ENCODE measurements at regions not wholly inside any gene's neighbourhood (a gene's known extent, or its start where the extent isn't known, plus 50 kb on each side); places are given as distances from the start of the nearest gene placed in this dataset.

DNA sequence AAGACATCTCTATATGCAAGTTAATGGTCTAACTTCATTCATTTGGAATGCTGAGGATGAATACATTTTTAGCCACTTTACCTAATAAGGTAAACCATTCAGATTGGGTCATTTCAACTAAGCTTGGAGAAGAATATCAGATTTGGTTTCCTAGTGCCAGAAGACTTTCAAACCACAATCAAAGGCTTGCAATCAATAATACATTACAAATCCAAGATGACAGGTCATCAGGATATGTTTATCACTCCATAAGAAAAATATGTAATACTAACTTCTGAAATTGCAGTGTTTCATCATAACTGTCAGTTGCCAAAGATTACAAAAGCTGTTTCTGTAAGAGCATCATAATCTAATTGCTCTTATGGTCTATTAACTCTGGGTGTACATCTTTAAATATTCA, 654.0 kb downstream of the COL12A1 start:
- Histone ChIP-seq H3K4me1 (ENCODE audit: control insufficient read depth, low read length) (no peaks in the 10 kb centered on the region), H3K27ac (ENCODE audit: low read depth, low read length) (no peak overlapping the region), H3F3A (ENCODE audit: control insufficient read depth, insufficient read depth) (no peaks in the 10 kb centered on the region), H4K20me1 (ENCODE audit: control insufficient read depth, insufficient read depth, low read depth, low read length) (no peaks in the 10 kb centered on the region), H3K36me3 (ENCODE audit: control insufficient read depth, low read length) (no peaks in the 10 kb centered on the region), H3K4me3 (ENCODE audit: low read length) (no peak overlapping the region), H3K79me2 (ENCODE audit: control insufficient read depth, low read length) (no peaks in the 10 kb centered on the region), H3K4me2 (ENCODE audit: low read length) (no peak overlapping the region), H3K27me3 (ENCODE audit: control insufficient read depth, low read length) (no peaks in the 10 kb centered on the region), H3K9me3 (ENCODE audit: control insufficient read depth, insufficient read depth, low read length) (no peaks in the 10 kb centered on the region), H3K9me2 (replicated peaks; ENCODE audit: control insufficient read depth, low read length) (no peaks in the 10 kb centered on the region)
- TF ChIP-seq, protein P1, sequence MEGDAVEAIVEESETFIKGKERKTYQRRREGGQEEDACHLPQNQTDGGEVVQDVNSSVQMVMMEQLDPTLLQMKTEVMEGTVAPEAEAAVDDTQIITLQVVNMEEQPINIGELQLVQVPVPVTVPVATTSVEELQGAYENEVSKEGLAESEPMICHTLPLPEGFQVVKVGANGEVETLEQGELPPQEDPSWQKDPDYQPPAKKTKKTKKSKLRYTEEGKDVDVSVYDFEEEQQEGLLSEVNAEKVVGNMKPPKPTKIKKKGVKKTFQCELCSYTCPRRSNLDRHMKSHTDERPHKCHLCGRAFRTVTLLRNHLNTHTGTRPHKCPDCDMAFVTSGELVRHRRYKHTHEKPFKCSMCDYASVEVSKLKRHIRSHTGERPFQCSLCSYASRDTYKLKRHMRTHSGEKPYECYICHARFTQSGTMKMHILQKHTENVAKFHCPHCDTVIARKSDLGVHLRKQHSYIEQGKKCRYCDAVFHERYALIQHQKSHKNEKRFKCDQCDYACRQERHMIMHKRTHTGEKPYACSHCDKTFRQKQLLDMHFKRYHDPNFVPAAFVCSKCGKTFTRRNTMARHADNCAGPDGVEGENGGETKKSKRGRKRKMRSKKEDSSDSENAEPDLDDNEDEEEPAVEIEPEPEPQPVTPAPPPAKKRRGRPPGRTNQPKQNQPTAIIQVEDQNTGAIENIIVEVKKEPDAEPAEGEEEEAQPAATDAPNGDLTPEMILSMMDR (IDR thresholded peaks at IDR 0.05; ENCODE audit: low read depth, low read length, poor library complexity, severe bottlenecking) = no peak
- no peak for TF ChIP-seq EZH2phosphoT487 (IDR thresholded peaks at IDR 0.05; ENCODE audit: borderline replicate concordance, low read length)

DNA sequence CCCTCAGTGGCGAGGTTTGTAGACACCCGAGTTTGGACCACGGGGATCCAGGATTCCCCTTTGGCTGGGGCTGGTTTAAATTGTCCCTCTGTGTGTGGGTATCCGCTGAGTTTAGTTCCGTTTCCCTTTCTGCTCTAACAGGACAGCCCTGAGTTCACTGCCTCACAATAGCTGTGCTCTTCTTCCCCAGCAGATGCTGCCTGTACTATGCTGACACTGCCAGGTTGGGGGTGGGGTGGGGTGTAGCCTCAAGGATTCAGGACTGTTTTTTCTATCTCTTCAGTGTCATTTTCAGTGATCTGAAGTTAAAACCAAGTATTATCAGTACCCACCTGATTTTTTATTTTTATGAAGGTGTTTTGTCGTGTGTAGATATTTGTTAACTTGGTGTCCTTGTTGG, 655.0 kb downstream of the COL12A1 start:
- H3K27ac ChIP-seq (ENCODE audit: low read depth, low read length) = no peak overlapping the region
- no peaks in the 10 kb centered on the region for H3K36me3 ChIP-seq (ENCODE audit: control insufficient read depth, low read length)
- H3K4me2 ChIP-seq (ENCODE audit: low read length) = no peak overlapping the region
- H3K4me3 ChIP-seq (ENCODE audit: low read length) = no peak overlapping the region
- no peaks in the 10 kb centered on the region for H3K9me3 ChIP-seq (ENCODE audit: control insufficient read depth, insufficient read depth, low read length)
- no peaks in the 10 kb centered on the region for H3K79me2 ChIP-seq (ENCODE audit: control insufficient read depth, low read length)
- H3K27me3 ChIP-seq (ENCODE audit: control insufficient read depth, low read length) = no peaks in the 10 kb centered on the region
- H3K9me2 ChIP-seq (replicated peaks; ENCODE audit: control insufficient read depth, low read length) = no peaks in the 10 kb centered on the region
- no peaks in the 10 kb centered on the region for H3K4me1 ChIP-seq (ENCODE audit: control insufficient read depth, low read length)
- H4K20me1 ChIP-seq (ENCODE audit: control insufficient read depth, insufficient read depth, low read depth, low read length) = no peaks in the 10 kb centered on the region
- no peak for TF ChIP-seq EZH2phosphoT487 (IDR thresholded peaks at IDR 0.05; ENCODE audit: borderline replicate concordance, low read length)
- TF ChIP-seq, protein P1 (IDR thresholded peaks at IDR 0.05; ENCODE audit: low read depth, low read length, poor library complexity, severe bottlenecking) = no peak
- no peaks in the 10 kb centered on the region for H3F3A ChIP-seq (ENCODE audit: control insufficient read depth, insufficient read depth)

DNA sequence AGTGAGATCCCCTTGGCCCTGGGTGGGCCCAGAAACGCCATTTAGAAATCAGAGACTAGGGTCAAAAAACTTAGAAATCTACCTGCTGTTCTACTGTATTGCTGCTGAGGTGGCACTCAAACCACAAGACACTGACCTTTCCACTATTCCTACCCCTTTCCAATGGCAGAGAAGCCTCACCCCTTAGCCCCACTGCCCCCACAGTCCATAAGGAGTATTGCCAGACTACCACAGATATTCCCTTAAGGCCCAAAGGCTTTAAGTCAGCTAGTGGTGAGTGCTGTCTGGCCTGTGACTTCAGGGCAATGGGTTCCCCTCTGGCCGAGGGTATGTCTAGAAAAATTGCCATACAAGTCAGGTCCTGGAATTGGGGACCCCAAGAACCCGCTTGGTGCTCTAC, 656.1 kb downstream of the COL12A1 start:
- TF ChIP-seq, protein P1 (IDR thresholded peaks at IDR 0.05; ENCODE audit: low read depth, low read length, poor library complexity, severe bottlenecking) = no peak
- no peak for TF ChIP-seq EZH2phosphoT487 (IDR thresholded peaks at IDR 0.05; ENCODE audit: borderline replicate concordance, low read length)
- no peaks in the 10 kb centered on the region for H3K9me2 ChIP-seq (replicated peaks; ENCODE audit: control insufficient read depth, low read length)
- H3K4me1 ChIP-seq (ENCODE audit: control insufficient read depth, low read length) = no peaks in the 10 kb centered on the region
- H4K20me1 ChIP-seq (ENCODE audit: control insufficient read depth, insufficient read depth, low read depth, low read length) = no peaks in the 10 kb centered on the region
- H3K27me3 ChIP-seq (ENCODE audit: control insufficient read depth, low read length) = no peaks in the 10 kb centered on the region
- H3K4me3 ChIP-seq (ENCODE audit: low read length) = no peak overlapping the region
- no peak overlapping the region for H3K4me2 ChIP-seq (ENCODE audit: low read length)
- no peak overlapping the region for H3K27ac ChIP-seq (ENCODE audit: low read depth, low read length)
- H3F3A ChIP-seq (ENCODE audit: control insufficient read depth, insufficient read depth) = no peaks in the 10 kb centered on the region
- no peaks in the 10 kb centered on the region for H3K79me2 ChIP-seq (ENCODE audit: control insufficient read depth, low read length)
- no peaks in the 10 kb centered on the region for H3K36me3 ChIP-seq (ENCODE audit: control insufficient read depth, low read length)
- no peaks in the 10 kb centered on the region for H3K9me3 ChIP-seq (ENCODE audit: control insufficient read depth, insufficient read depth, low read length)
